ENCODE measurements at regions not wholly inside any gene's neighbourhood (a gene's known extent, or its start where the extent isn't known, plus 50 kb on each side); places are given as distances from the start of the nearest gene placed in this dataset.

- TF ChIP-seq GATA2 (IDR thresholded peaks at IDR 0.05; ENCODE audit: low read depth, low read length) (no peak), GATA3 (IDR thresholded peaks at IDR 0.05; ENCODE audit: low read depth, low read length) (no peak)
These were observed 1316.4 kb downstream of the TBC1D22A start for GRCh38 chr22:48078825-48079224.
